CD4-positive, alpha-beta T cell treated with Interleukin-2 at 100 ng/mL for 4 hours (primary cell): ENCODE measurements at regions not wholly inside any gene's neighbourhood (a gene's known extent, or its start where the extent isn't known, plus 50 kb on each side); places are given as distances from the start of the nearest gene placed in this dataset.
"Not testable (repeated sequence)": the region's sequence is repeated elsewhere in the genome, so short reads cannot be mapped to it uniquely, and the experiment has no call there.

Experiments
- DNase-seq: peaks from one replicate; pipeline ENCODE4 v3.0.0-alpha.2; 2020; ENCODE audit warnings: low spot score

GRCh38 chrX:9383655-9384054 is 81.2 kb upstream of the TBL1X start:
- no peak for DNase-seq

- no peak for DNase-seq
Observed at GRCh38 chrX:9388450-9388849, 76.4 kb upstream of the TBL1X start.

- no peak for DNase-seq
Observed at GRCh38 chrX:9390121-9390520, 74.7 kb upstream of the TBL1X start.

GRCh38 chrX:9390693-9391368 is 74.0 kb upstream of the TBL1X start:
- DNase-seq: no peak

- no peak for DNase-seq
Observed at GRCh38 chrX:9392445-9392844, 72.4 kb upstream of the TBL1X start.

- no peak for DNase-seq
Observed at GRCh38 chrX:9393571-9393970, 71.3 kb upstream of the TBL1X start.

GRCh38 chrX:9394212-9394611 is 70.6 kb upstream of the TBL1X start:
- no peak for DNase-seq

GRCh38 chrX:9396930-9397329 is 67.9 kb upstream of the TBL1X start:
- no peak for DNase-seq

- no peak for DNase-seq
Observed at GRCh38 chrX:9401051-9401450, 63.8 kb upstream of the TBL1X start.

GRCh38 chrX:9403374-9403773 is 61.5 kb upstream of the TBL1X start:
- no peak for DNase-seq

- DNase-seq: peak; percentile 3
Observed at GRCh38 chrX:9405635-9406034, 59.2 kb upstream of the TBL1X start.

GRCh38 chrX:9410889-9411288 is 54.0 kb upstream of the TBL1X start:
- not testable (repeated sequence) for DNase-seq

- DNase-seq: not testable (repeated sequence)
Observed at GRCh38 chrX:9411682-9412081, 53.2 kb upstream of the TBL1X start.

- no peak for DNase-seq
Observed at GRCh38 chrX:9414416-9414815, 50.4 kb upstream of the TBL1X start.
